AG08395 (cell line): ENCODE measurements at regions not wholly inside any gene's neighbourhood (a gene's known extent, or its start where the extent isn't known, plus 50 kb on each side); places are given as distances from the start of the nearest gene placed in this dataset.
"Not testable (repeated sequence)": the region's sequence is repeated elsewhere in the genome, so short reads cannot be mapped to it uniquely, and the experiment has no call there.

ENCODE experiments used
- DNase-seq: peaks from one replicate; pipeline ENCODE4 v3.0.0; 2012; ENCODE audit warnings: mixed read lengths, low spot score

DNA sequence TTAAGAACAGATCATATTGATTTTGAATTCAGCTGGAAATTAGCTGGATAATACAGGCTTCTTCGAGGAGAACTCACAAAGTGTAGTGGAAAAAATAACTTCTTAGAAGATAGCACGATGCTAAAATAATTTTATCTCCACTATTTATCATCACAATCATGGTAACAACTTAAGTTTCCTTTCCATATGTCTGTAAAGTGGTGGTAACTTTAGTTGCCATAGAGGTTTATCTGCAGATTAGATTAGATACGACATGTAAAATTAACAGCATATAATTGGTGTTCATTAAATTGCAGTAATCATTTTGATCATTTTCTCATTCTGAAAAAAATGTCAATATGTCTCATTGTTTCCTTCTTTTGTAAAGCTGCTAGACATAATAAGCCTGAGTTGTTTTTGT lies 921.5 kb downstream of the KCNT2 start:
- no peak for DNase-seq

DNA sequence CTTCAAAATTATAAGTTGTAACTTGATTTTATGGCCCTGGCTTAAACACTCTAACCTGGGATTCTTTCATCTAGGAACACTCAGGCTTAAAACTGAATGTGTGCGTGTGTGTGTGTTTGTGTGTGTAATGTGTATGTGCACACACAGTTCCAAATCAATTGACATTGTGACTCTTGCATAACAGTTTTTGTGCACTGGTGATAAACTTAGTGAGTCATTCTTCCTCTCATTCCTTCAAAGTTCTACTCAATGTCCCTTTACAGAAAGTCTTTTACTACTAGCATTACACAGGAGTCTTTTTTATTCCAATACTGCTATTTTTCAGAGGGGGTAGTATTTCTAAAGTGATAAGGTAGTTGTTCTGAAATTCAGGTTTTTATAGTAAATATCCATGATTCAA lies 943.6 kb downstream of the KCNT2 start:
- peak; percentile 12 for DNase-seq

DNA sequence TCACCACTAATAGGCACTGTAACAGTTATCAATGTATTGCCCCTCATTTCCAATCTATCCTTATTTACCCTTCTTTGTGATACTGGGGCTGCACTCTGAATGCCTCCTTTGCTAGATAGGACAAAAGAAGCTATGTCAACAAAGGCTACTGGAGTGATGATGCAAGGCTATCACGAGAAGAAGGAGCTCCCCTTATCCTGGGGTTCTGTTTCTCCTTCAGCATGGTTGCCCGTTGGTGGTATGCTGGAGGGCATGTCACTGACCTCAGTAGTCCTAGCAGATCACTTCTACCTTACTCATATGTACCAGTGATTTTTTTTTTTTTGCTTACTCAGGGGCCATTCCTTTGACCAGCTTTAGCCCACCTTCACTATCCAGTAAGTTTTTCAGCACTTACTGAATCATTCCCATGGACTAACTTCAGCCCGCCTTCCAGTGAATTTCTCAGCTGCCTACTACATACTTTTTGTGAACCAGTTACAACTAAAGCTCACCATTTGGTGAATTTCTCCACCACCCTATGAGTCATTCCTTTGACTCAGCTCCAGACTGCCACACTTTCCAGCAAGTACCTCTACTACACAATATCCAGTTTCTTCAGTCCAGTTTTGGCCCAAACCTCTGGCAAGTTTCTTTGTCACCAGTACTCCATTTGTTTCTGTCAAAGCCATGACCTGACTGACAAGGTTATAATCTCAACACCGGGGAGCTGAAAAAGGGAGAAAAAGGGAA lies 944.5 kb downstream of the KCNT2 start:
- DNase-seq = peak; percentile 78

DNA sequence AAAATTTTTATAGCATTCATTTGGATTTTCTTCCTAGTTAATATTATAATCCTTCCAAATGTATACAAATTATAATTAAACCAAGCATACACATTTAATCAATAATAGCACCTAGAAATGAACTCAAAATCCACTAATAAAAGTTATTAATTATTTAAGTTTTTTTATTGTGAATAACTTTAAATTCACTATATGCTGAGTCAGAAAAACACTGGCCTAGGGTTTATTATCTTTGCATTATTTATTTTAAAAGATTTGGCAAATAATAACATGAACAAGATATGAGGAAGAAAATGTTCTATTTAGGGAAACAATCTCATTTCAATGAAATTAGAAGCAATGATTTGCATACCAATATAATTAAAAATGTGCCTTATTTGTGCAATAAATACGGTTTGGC lies 951.5 kb downstream of the KCNT2 start:
- DNase-seq = no peak

DNA sequence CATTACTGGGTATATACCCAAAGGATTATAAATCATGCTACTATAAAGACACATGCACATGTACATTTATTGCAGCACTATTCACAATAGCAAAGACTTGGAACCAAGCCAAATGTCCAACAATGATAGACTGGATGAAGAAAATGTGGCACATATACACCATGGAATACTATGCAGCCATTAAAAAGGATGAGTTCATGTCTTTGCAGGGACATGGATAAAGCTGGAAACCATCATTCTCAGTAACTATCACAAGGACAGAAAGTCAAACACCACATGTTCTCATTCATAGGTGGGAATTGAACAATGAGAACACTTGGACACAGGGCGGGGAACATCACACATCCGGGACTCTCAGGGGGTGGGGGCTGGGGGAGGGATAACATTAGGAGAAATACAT lies 959.4 kb downstream of the KCNT2 start:
- not testable (repeated sequence) for DNase-seq

DNA sequence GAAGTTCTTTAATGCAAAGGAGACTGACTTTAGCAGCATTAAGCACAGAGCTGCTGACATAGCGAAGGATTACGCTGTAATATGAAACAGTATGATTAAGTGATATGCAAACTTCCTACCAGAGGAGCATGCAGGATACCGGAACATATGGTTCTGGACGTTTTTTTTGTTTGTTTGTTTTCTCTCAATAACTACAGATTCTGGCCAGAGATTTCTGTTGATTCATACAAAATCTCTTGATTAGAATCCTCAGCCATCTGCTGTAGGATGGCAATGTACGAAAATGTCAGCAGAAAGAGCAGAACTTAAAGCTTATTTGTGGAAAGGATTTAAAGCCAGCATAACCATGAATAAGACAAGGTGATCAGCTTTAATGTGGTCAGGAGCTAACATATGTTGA lies 970.7 kb downstream of the KCNT2 start:
- DNase-seq = no peak

GRCh38 chr1:195618287-195618686 lies 990.0 kb downstream of the KCNT2 start:
- no peak for DNase-seq

- no peak for DNase-seq
Measured at GRCh38 chr1:195617106-195617505, 991.1 kb downstream of the KCNT2 start.

GRCh38 chr1:195608883-195609282 lies 999.4 kb downstream of the KCNT2 start:
- no peak for DNase-seq

DNA sequence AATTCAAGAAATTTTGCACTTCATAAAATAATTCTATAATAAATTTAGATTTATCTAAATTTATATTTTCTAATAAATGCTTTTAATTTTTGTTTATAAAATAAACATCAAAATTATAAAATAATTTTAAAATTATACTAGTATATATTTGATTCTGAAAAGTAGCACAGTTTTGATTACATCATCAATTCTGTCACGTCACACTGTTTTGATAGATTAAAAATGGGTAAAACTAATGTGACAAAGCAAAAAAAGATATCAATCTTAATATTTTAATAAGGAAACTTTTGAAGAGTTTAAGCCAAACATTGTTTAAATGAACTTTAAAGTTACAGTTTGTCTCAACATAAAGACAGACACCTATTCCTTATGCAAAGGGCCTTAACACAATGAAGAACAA lies 1001.8 kb downstream of the KCNT2 start:
- no peak for DNase-seq

DNA sequence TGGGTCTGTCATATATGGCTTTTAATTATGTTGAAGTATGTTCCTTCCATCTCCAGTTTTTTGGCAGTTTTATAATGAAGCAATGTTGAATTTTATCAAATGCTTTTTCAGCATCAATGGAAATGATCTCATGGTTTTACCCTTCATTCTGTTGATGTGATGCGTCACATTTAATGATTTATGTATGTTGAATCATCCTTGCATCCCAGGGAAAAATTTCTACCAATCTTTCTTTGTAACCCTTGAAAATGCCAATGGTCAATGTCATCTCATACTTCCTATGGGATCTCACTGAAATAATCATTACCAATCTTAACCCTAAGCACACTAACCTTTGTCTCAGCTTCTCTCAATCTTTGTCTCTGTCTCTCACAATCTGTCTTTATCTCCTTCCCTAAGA lies 1004.0 kb downstream of the KCNT2 start:
- peak; percentile 25 for DNase-seq

- DNase-seq = no peak
Measured at GRCh38 chr1:195597891-195598290, 1010.3 kb downstream of the KCNT2 start.

DNA sequence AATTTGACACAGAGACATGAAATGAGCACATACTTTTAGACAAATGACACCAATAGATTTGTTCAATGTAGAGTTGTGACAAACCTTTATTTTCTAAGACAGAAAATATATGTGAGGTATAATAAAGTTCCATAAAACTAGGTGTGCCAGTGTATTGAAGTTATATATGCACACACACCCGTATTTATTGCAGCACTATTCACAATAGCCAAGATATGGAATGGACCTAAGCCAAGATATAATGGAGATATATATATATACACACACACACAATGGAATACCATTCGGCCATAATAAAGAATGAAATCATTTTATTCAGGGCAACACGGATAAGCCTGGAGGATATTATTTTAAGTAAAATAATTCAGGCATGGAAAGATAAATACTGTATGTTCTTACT lies 1013.5 kb downstream of the KCNT2 start:
- no peak for DNase-seq

- DNase-seq = no peak
Measured at GRCh38 chr1:195594322-195594721, 1013.9 kb downstream of the KCNT2 start.

DNA sequence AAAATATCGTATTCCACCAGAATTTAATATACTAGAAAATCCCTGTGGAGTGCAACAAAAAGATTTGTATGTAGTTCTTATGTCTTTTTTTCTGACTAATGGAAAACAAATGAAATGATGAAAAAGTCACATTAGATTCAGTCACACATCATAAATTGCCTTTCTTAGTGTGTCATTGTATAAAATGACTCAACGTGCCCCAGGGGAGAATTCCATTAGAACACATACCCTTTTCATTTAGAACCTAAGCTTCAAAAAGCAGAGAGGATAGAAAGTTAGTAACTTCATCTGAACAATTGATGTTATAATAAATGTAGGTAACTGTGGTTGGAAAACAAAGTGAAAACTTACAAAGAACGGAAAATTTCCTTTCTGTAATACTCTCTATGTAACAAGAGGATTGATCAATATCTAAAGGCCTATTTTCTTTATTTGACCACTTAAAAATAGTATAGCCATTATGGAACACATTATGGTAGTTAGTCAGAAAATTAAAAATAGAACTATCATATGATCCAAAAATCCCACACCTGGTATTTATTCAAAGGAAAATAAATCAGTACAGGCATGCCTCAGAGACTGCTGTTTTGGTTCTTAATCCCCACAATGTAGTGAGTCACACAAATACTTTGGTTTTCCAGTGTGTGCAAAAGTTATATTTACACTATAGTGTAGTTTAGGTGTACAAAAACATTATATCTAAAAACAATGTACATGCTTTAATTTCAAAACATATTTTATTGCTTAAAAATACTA lies 1016.1 kb downstream of the KCNT2 start:
- peak; percentile 54 for DNase-seq

- DNase-seq = no peak
Measured at GRCh38 chr1:195590649-195591048, 1017.6 kb downstream of the KCNT2 start.

DNA sequence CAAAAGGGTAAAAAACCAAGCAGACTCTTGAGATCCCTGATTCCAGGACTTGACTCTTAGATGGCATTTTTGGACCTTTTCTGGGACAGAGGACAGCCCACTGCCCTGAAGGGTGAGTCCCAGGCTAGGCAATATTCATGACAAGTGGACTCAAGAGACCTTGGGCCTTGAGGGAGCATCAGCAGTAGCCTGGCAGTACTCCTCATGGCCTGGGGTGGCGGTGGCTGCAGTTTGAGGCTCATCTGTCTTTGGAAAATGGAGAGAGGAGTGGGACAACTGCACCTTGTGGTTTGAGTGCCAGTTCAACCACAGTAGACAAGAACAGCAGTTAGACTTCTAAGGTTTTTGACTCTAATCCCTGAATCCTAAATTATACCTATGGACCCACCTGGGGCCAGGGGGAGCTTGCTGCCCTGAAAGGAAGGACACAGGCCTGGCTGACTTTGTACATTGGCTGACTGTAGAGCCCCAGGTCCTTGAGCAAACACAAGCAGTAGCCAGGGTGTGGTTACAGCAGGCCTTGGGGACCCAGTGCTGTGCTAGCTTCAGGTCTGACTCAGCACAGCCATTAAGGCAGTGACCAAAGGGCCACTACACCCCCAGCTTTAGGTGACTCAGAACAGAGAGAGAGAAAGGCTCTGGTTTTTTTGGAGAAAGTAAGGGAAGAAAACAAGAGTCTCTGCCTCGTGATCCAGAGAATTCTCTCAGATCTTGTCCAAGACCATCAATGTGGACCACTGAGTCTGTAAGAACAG lies 1023.2 kb downstream of the KCNT2 start:
- no peak for DNase-seq

- DNase-seq = no peak
Measured at GRCh38 chr1:195580988-195581387, 1027.3 kb downstream of the KCNT2 start.

- no peak for DNase-seq
Measured at GRCh38 chr1:195577748-195578147, 1030.5 kb downstream of the KCNT2 start.

DNA sequence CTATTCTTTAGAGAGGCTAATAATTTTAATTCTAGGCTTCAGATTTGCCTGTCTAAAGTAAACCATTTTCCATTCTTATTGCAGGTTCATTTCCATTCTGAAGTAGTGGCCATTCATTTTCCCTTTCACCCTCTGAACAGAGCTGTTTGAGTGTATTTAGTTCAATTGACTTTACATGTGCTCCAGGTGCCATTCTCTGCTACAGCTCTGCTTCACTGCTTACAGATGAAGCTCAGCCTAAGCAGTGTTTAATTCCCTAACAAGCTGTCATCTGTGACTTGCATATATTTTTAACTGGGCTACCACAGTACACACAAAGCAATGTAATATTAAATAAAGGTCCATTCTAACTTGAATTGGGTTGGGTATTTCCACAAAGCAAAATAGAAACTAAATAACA lies 1031.6 kb downstream of the KCNT2 start:
- DNase-seq = no peak

GRCh38 chr1:195574511-195574910 lies 1033.7 kb downstream of the KCNT2 start:
- no peak for DNase-seq

GRCh38 chr1:195569934-195570333 lies 1038.3 kb downstream of the KCNT2 start:
- DNase-seq = no peak

DNA sequence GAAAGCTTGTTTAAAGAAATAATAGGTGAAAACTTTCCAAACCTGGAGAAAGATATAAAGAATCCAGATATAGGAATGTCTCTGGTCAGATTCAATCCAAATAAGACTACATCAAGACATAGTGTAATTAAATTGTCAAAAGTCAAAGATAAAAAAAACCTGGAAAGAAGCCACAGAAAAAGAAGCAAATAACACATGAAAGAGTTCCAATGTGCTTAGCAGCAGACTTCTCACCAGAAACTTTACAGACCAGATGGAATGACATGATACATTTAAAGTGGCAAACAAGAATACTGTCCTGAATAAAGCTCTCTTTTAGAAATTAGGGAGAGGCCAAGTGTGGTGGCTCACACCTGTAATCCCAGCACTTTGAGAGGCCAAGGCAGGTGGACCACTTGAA lies 1039.9 kb downstream of the KCNT2 start:
- no peak for DNase-seq
